ENCODE measurements at regions not wholly inside any gene's neighbourhood (a gene's known extent, or its start where the extent isn't known, plus 50 kb on each side); places are given as distances from the start of the nearest gene placed in this dataset.

DNA sequence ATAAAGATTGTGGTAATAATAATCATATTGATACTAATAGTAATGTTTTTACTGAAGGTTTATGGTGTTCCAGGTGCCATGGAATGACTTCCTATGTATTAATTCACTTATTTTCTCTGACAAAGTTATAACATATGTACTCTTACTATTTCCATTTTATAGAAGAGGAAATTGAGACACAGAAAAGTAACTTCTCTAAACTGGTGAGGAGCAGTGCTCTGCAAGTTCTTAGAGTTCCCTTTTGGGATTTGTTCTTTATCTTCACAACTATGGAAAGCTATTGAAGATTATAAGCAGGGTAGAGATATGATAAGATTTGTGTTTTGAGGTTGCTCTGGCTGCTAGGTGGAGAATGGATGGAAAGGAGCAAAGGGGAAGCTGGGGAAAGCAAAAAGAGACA lies 83.9 kb upstream of the OLFM4 start:
- no peaks in the 10 kb centered on the region for H3K9me3 ChIP-seq (replicated peaks; ENCODE audit: control insufficient read depth, insufficient read depth, low read length)
- intact Hi-C loops (cut with micrococcal nuclease), result no loop called here
- no TSS peak for BruUV-seq (replicated peaks)
- ChIA-PET POLR2A (no interaction called here), CTCF (no interaction called here)
- H3K4me1 ChIP-seq (ENCODE audit: control insufficient read depth, extremely low read depth, insufficient read depth, low read length), result no peaks in the 10 kb centered on the region
- H3K9me1 ChIP-seq (replicated peaks; ENCODE audit: control insufficient read depth, extremely low read depth, insufficient read depth, low read length), result no peaks in the 10 kb centered on the region
- DNase-seq (ENCODE audit: low read depth, low spot score) (no peak), FAIRE-seq (no peak)
- no peaks in the 10 kb centered on the region for H3K36me3 ChIP-seq (ENCODE audit: control insufficient read depth in 2 of 2, extremely low read depth in 1 of 2, insufficient read depth in 2 of 2, low read length in 2 of 2)
- H4K20me1 ChIP-seq (replicated peaks; ENCODE audit: control insufficient read depth, extremely low read depth, insufficient read depth, low read length), result no peaks in the 10 kb centered on the region
- dilution Hi-C loops (cut with MboI; ENCODE audit: extremely low pct_ligation_motif_present, low sequenced_read_pairs), result no loop called here
- no peak overlapping the region for H2AFZ ChIP-seq (ENCODE audit: low read depth, low read length)
- no peaks in the 10 kb centered on the region for H3K79me2 ChIP-seq (ENCODE audit: control insufficient read depth, insufficient read depth, low read length)
- H3K4me2 ChIP-seq (ENCODE audit: insufficient read depth, low read length), result no peak overlapping the region
- no peak overlapping the region for H3K9ac ChIP-seq (replicated peaks; ENCODE audit: extremely low read depth, insufficient read depth, low read length)
- no peaks in the 10 kb centered on the region for H3K27me3 ChIP-seq (ENCODE audit: control insufficient read depth in 2 of 2, insufficient read depth in 2 of 2, low read length in 2 of 2)
- H3K4me3 ChIP-seq (replicated peaks in 1 of 3; ENCODE audit: insufficient read depth in 1 of 3, low read depth in 1 of 3, low read length in 3 of 3), result no peak overlapping the region
- TF ChIP-seq GATA2 (IDR thresholded peaks at IDR 0.05; ENCODE audit: insufficient read depth, insufficient read length, low read depth, low read length), result no peak
- TF ChIP-seq EZH2 (IDR thresholded peaks at IDR 0.05; ENCODE audit: borderline replicate concordance, low read depth, low read length, severe bottlenecking), result no peak
- no peak for TF ChIP-seq MYC (IDR thresholded peaks at IDR 0.05; ENCODE audit: low read depth, low read length)
- TF ChIP-seq POLR2AphosphoS5 (IDR thresholded peaks at IDR 0.05; ENCODE audit: insufficient read depth, low read depth, low read length), result no peak
- TF ChIP-seq, protein P1, sequence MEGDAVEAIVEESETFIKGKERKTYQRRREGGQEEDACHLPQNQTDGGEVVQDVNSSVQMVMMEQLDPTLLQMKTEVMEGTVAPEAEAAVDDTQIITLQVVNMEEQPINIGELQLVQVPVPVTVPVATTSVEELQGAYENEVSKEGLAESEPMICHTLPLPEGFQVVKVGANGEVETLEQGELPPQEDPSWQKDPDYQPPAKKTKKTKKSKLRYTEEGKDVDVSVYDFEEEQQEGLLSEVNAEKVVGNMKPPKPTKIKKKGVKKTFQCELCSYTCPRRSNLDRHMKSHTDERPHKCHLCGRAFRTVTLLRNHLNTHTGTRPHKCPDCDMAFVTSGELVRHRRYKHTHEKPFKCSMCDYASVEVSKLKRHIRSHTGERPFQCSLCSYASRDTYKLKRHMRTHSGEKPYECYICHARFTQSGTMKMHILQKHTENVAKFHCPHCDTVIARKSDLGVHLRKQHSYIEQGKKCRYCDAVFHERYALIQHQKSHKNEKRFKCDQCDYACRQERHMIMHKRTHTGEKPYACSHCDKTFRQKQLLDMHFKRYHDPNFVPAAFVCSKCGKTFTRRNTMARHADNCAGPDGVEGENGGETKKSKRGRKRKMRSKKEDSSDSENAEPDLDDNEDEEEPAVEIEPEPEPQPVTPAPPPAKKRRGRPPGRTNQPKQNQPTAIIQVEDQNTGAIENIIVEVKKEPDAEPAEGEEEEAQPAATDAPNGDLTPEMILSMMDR (IDR thresholded peaks at IDR 0.05; ENCODE audit: extremely low read depth in 1 of 2, insufficient read depth in 1 of 2, low read depth in 1 of 2, low read length in 2 of 2), result no peak
- TF ChIP-seq FOS (IDR thresholded peaks at IDR 0.05; ENCODE audit: borderline replicate concordance, insufficient read depth, low read length), result no peak
- TF ChIP-seq POLR2A (IDR thresholded peaks at IDR 0.05; ENCODE audit: low read depth, low read length), result no peak
- TF ChIP-seq, protein P2, sequence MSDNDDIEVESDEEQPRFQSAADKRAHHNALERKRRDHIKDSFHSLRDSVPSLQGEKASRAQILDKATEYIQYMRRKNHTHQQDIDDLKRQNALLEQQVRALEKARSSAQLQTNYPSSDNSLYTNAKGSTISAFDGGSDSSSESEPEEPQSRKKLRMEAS (IDR thresholded peaks at IDR 0.05; ENCODE audit: insufficient read depth, insufficient read length), result no peak
- no peak for TF ChIP-seq JUN (IDR thresholded peaks at IDR 0.05; ENCODE audit: borderline replicate concordance, insufficient read depth, insufficient read length, low read depth)
- H3K27ac ChIP-seq (ENCODE audit: insufficient read depth, low read depth, low read length), result no peak overlapping the region

Measured in endothelial cell of umbilical vein (primary cell).